HG02571 (cell line): ENCODE measurements at regions not wholly inside any gene's neighbourhood (a gene's known extent, or its start where the extent isn't known, plus 50 kb on each side); places are given as distances from the start of the nearest gene placed in this dataset.
"Not testable (repeated sequence)": the region's sequence is repeated elsewhere in the genome, so short reads cannot be mapped to it uniquely, and the experiment has no call there.

Experiments
- ATAC-seq: cut with Tn5 transposase; IDR thresholded peaks from one replicate; pipeline ENCODE4 v1.9.1; 2021; ENCODE audit warnings: mild to moderate bottlenecking, moderate library complexity; ENCODE audit not compliant: unreplicated experiment

GRCh38 chr2:8438996-8439395 lies 242.9 kb upstream of the ID2 start:
- no peak for ATAC-seq

GRCh38 chr2:8440029-8440778 lies 241.7 kb upstream of the ID2 start:
- no peak for ATAC-seq

- no peak for ATAC-seq
Observed at GRCh38 chr2:8441371-8441770, 240.5 kb upstream of the ID2 start.

- peak; percentile 75 for ATAC-seq
Observed at GRCh38 chr2:8441986-8442385, 239.9 kb upstream of the ID2 start.

- no peak for ATAC-seq
Observed at GRCh38 chr2:8442833-8443486, 238.9 kb upstream of the ID2 start.

GRCh38 chr2:8445580-8445979 lies 236.3 kb upstream of the ID2 start:
- ATAC-seq, result no peak

GRCh38 chr2:8446751-8447150 lies 235.1 kb upstream of the ID2 start:
- ATAC-seq, result not testable (repeated sequence)

GRCh38 chr2:8447610-8448221 lies 234.1 kb upstream of the ID2 start:
- no peak for ATAC-seq

- no peak for ATAC-seq
Observed at GRCh38 chr2:8448824-8449556, 232.9 kb upstream of the ID2 start.

- ATAC-seq, result no peak
Observed at GRCh38 chr2:8451273-8451672, 230.6 kb upstream of the ID2 start.

- ATAC-seq, result no peak
Observed at GRCh38 chr2:8452296-8452695, 229.6 kb upstream of the ID2 start.

- ATAC-seq, result no peak
Observed at GRCh38 chr2:8452979-8453903, 228.6 kb upstream of the ID2 start.

GRCh38 chr2:8453904-8454302 lies 228.0 kb upstream of the ID2 start:
- ATAC-seq, result no peak

GRCh38 chr2:8454797-8455196 lies 227.1 kb upstream of the ID2 start:
- ATAC-seq, result no peak

GRCh38 chr2:8455236-8456150 lies 226.4 kb upstream of the ID2 start:
- no peak for ATAC-seq

GRCh38 chr2:8456151-8457091 lies 225.4 kb upstream of the ID2 start:
- no peak for ATAC-seq

- no peak for ATAC-seq
Observed at GRCh38 chr2:8457092-8457481, 224.8 kb upstream of the ID2 start.
